Heart left ventricle (tissue), 16 donors: ENCODE measurements at regions not wholly inside any gene's neighbourhood (a gene's known extent, or its start where the extent isn't known, plus 50 kb on each side); places are given as distances from the start of the nearest gene placed in this dataset.

ENCODE experiments used
- ATAC-seq, 4 donors: fragments of 200-7000 bp; cut with Tn5 transposase; one replicate each; pipeline ENCODE4 v1.9.1; 2020 to 2022; ENCODE audit warnings: moderate library complexity in 4 of 4, mild to moderate bottlenecking in 3 of 4, moderate number of reproducible peaks in 1 of 4
- DNase-seq, 5 donors: peaks; one replicate each; pipeline ENCODE4 v3.0.0-alpha.2; 2020
- H3K27ac ChIP-seq, 12 donors: fragments of 200-600 bp; sonication (generic) in 4 of 12; one replicate each; pipeline versions ENCODE4 v1.5.0 to v1.8.0; 2016 to 2022; ENCODE audit warnings: mild to moderate bottlenecking in 2 of 12
- H3K27me3 ChIP-seq, 9 donors: fragments of 200-600 bp; sonication (generic) in 2 of 9; one replicate each; pipeline versions ENCODE4 v1.5.1 to v1.8.0; 2016 to 2022; ENCODE audit warnings: mild to moderate bottlenecking in 3 of 9
- H3K36me3 ChIP-seq, 9 donors: fragments of 200-600 bp; sonication (generic) in 2 of 9; one replicate each; pipeline versions ENCODE4 v1.5.0 to v1.8.0; 2018 to 2022; ENCODE audit warnings: mild to moderate bottlenecking in 2 of 9
- H3K4me1 ChIP-seq, 12 donors: fragments of 200-600 bp; sonication (generic) in 4 of 12; one replicate each; pipeline versions ENCODE4 v1.5.0 to v1.8.0; 2016 to 2022; ENCODE audit warnings: mild to moderate bottlenecking in 3 of 12
- H3K4me3 ChIP-seq, 12 donors: fragments of 200-600 bp; sonication (generic) in 4 of 12; one replicate each; pipeline versions ENCODE4 v1.5.0 to v1.8.0; 2017 to 2022; ENCODE audit warnings: mild to moderate bottlenecking in 9 of 12, moderate library complexity in 4 of 12
- H3K9me3 ChIP-seq, 12 donors: fragments of 200-600 bp; sonication (generic) in 4 of 12; one replicate each; pipeline versions ENCODE4 v1.5.0 to v1.8.0; 2016 to 2022; ENCODE audit warnings: mild to moderate bottlenecking in 1 of 12
- POLR2A ChIP-seq, 2 donors: fragments of 450-650 bp; IDR thresholded peaks; one replicate each; pipeline ENCODE4 v1.6.1; 2017; ENCODE audit warnings: antibody characterized with exemption in 2 of 2, mild to moderate bottlenecking in 2 of 2, moderate library complexity in 2 of 2
- WGBS, 4 donors: extraction: QIAGEN DNeasy Blood & Tissue Kit in 2 of 4; methylation state at CpG; one replicate each; pipeline versions ENCODE4 v1.1.5 to v1.1.7; 2013 to 2018; 5-methylcytosine and 5-hydroxymethylcytosine counted together
- intact Hi-C, 10 donors: fragments of 100-400 bp; cut with DNase I; formaldehyde crosslinking; loops; one replicate each; pipeline versions ENCODE4 v1.11.1 to v1.14.2; 2022
- TF ChIP-seq, protein P1 (sequence below), 12 donors: fragments of 200-600 bp; sonication (generic) in 4 of 12; IDR thresholded peaks; one replicate each; pipeline versions ENCODE4 v1.5.0 to v1.8.0; 2018 to 2022; ENCODE audit warnings: antibody characterized with exemption in 12 of 12, mild to moderate bottlenecking in 5 of 12
- donor health status: ischemic (EF 13 %, LVEDD 7.1; RV severe dilation, severe dysfunction).
- donor health status: healthy with polysubstance abuse.
- donor health status: DM: no; HTN: yes; CAD: no.
- donor health status: DM: no; HTN: no; CAD: no.
- donor health status: ischemic (EF 25% LVEDD 6.9; RV normal size, moderate dysfunction).
- donor health status: ischemic (EF 25% LVEDD 5.7; RV mildly dilated, moderate dysfunction).
- donor health status: healthy.
- donor health status: DM: yes; HTN: yes; CAD: no.
- donor health status: ischemic (EF 35%, LVEDD 5.7; RV mildly dilated, moderate dysfunction).
- donor health status: nonischemic (EF 11% LVEDD 7.7; RV severe dilation, severe dysfunction).
- donor health status: DM: yes; HTN: yes; CAD: no.
- donor health status: PGD.
- donor health status: ischemic (EF 29% LVEDD 5.4; RV normal size, mild dysfunction).
- donor health status: nonischemic (EF 23%, LVEDD 6.1; RV moderate dilation, normal function).

- Histone ChIP-seq H3K27ac (no peak overlapping the region), H3K4me3 (no peak overlapping the region), H3K27me3 (no peaks in the 10 kb centered on the region), H3K4me1 (no peaks in the 10 kb centered on the region), H3K9me3 (no peaks in the 10 kb centered on the region), H3K36me3 (no peaks in the 10 kb centered on the region)
- intact Hi-C loops, result no loop called here
- ATAC-seq (no peak), DNase-seq (no peak)
- TF ChIP-seq, protein P1, sequence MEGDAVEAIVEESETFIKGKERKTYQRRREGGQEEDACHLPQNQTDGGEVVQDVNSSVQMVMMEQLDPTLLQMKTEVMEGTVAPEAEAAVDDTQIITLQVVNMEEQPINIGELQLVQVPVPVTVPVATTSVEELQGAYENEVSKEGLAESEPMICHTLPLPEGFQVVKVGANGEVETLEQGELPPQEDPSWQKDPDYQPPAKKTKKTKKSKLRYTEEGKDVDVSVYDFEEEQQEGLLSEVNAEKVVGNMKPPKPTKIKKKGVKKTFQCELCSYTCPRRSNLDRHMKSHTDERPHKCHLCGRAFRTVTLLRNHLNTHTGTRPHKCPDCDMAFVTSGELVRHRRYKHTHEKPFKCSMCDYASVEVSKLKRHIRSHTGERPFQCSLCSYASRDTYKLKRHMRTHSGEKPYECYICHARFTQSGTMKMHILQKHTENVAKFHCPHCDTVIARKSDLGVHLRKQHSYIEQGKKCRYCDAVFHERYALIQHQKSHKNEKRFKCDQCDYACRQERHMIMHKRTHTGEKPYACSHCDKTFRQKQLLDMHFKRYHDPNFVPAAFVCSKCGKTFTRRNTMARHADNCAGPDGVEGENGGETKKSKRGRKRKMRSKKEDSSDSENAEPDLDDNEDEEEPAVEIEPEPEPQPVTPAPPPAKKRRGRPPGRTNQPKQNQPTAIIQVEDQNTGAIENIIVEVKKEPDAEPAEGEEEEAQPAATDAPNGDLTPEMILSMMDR (IDR thresholded peaks at IDR 0.05), result no peak
- no peak for TF ChIP-seq POLR2A (IDR thresholded peaks at IDR 0.05)
These were observed 109.1 kb upstream of the ANK2 start for GRCh38 chr4:112940336-112940735.

DNA sequence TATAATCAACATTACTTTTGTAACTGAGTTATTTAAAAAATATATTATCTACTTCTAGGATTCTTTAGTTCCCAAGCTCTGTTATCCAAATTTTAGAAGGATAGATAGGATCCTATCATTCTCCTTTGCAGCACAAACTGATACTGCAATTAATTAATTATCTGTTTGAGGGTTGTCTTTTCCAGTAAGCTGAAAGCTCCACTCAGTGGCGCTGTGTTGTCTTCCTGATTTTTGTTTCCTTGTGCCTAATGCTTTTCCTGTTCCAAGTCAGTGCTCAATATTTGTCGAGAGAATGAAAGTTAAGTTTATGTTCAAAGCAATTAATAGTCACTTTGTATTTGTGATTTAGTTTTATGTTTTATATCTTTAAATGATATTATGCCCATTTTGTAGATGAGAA, 107.4 kb upstream of the ANK2 start:
- Histone ChIP-seq H3K27me3 (no peaks in the 10 kb centered on the region), H3K4me3 (no peak overlapping the region), H3K27ac (no peak overlapping the region), H3K36me3 (no peaks in the 10 kb centered on the region), H3K9me3 (no peaks in the 10 kb centered on the region), H3K4me1 (no peaks in the 10 kb centered on the region)
- 79 to 84% (median 82%) methylated on average over 2 of the region's 2 CpGs for WGBS, 4 donors
- intact Hi-C loops, result no loop called here
- TF ChIP-seq, protein P1 (IDR thresholded peaks at IDR 0.05), result no peak
- no peak for TF ChIP-seq POLR2A (IDR thresholded peaks at IDR 0.05)
- ATAC-seq (no peak), DNase-seq (no peak)

GRCh38 chr4:112942997-112943396, 106.5 kb upstream of the ANK2 start:
- 88 to 92% (median 88%) methylated on average over 2 of the region's 2 CpGs for WGBS, 4 donors
- H3K36me3 ChIP-seq, result no peaks in the 10 kb centered on the region
- H3K9me3 ChIP-seq, result no peaks in the 10 kb centered on the region
- intact Hi-C loops, result no loop called here
- no peaks in the 10 kb centered on the region for H3K27me3 ChIP-seq
- H3K27ac ChIP-seq, result no peak overlapping the region
- TF ChIP-seq, protein P1 (IDR thresholded peaks at IDR 0.05), result no peak
- TF ChIP-seq POLR2A (IDR thresholded peaks at IDR 0.05), result no peak
- ATAC-seq (no peak), DNase-seq (no peak)
- no peaks in the 10 kb centered on the region for H3K4me1 ChIP-seq
- no peak overlapping the region for H3K4me3 ChIP-seq

DNA sequence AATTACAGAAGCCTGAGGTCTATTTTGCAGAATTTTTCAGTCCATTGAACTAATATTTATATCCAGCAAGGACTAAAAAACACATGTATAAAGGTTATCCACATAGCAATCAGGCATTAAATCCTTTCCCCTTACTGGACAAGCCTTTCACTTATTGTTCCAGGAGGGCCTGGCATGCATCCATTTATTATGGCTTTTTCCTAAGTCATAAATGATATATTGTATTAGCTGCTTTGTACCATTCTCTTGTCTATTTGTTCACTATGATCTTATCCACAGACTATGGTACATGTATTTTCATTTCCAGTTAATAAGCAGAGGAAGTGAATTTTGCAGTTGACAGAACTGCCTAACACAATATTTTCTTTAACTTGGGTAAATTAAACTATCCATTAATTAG, 105.4 kb upstream of the ANK2 start:
- intact Hi-C loops, result no loop called here
- H3K4me3 ChIP-seq, result no peak overlapping the region
- TF ChIP-seq POLR2A (IDR thresholded peaks at IDR 0.05), result no peak
- TF ChIP-seq, protein P1 (IDR thresholded peaks at IDR 0.05), result no peak

More for the DNA sequence above, 105.4 kb upstream of the ANK2 start:
- Histone ChIP-seq H3K9me3 (no peaks in the 10 kb centered on the region), H3K36me3 (no peaks in the 10 kb centered on the region), H3K27ac (no peak overlapping the region), H3K27me3 (no peaks in the 10 kb centered on the region), H3K4me1 (no peaks in the 10 kb centered on the region)
- DNase-seq (no peak), ATAC-seq (no peak)
